ENCODE measurements at regions not wholly inside any gene's neighbourhood (a gene's known extent, or its start where the extent isn't known, plus 50 kb on each side); places are given as distances from the start of the nearest gene placed in this dataset.

DNA sequence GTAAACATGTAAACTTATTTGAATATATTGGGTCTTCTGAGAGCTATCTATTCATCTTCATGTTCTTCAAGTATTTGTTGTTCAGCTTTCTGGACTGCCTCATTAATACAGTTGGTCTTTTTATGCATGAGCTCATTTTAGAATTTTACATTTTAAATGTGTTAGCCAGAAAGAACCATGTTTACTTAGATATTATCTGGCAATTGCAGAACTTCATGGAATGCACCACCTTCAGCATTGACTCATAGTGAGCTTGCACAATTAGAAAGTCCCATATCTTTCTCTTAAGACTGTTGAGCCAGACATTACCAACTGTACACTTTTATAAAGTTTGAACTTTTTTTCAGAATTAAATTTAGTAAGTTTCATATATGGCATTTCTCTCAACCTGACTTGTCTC, 536.7 kb downstream of the RIT2 start:
- POLR2A ChIA-PET (ENCODE audit: unreplicated experiment), result no interaction called here
- Histone ChIP-seq H3K4me2 (ENCODE audit: low read length) (no peak overlapping the region), H3K9me2 (replicated peaks; ENCODE audit: low read length) (no peaks in the 10 kb centered on the region), H3K79me2 (ENCODE audit: low read length) (no peaks in the 10 kb centered on the region), H3K27me3 (ENCODE audit: low read length) (no peaks in the 10 kb centered on the region), H3K36me3 (ENCODE audit: low read depth, low read length) (no peaks in the 10 kb centered on the region), H4K20me1 (ENCODE audit: low read length) (no peaks in the 10 kb centered on the region), H3F3A (ENCODE audit: low read length, unreplicated experiment) (no peaks in the 10 kb centered on the region), H3K9ac (ENCODE audit: low read length) (no peak overlapping the region), H3K4me1 (ENCODE audit: insufficient read depth, low read length) (no peaks in the 10 kb centered on the region), H2AFZ (ENCODE audit: low read length) (no peak overlapping the region), H3K27ac (ENCODE audit: low read length) (no peak overlapping the region), H3K9me3 (ENCODE audit: low read length) (no peaks in the 10 kb centered on the region), H3K4me3 (ENCODE audit: low read length) (no peak overlapping the region)
- TF ChIP-seq EZH2 (IDR thresholded peaks at IDR 0.05; ENCODE audit: low read length, unreplicated experiment) (no peak), EZH2phosphoT487 (IDR thresholded peaks at IDR 0.05; ENCODE audit: borderline replicate concordance, low read length) (no peak)
- TF ChIP-seq, protein P1, sequence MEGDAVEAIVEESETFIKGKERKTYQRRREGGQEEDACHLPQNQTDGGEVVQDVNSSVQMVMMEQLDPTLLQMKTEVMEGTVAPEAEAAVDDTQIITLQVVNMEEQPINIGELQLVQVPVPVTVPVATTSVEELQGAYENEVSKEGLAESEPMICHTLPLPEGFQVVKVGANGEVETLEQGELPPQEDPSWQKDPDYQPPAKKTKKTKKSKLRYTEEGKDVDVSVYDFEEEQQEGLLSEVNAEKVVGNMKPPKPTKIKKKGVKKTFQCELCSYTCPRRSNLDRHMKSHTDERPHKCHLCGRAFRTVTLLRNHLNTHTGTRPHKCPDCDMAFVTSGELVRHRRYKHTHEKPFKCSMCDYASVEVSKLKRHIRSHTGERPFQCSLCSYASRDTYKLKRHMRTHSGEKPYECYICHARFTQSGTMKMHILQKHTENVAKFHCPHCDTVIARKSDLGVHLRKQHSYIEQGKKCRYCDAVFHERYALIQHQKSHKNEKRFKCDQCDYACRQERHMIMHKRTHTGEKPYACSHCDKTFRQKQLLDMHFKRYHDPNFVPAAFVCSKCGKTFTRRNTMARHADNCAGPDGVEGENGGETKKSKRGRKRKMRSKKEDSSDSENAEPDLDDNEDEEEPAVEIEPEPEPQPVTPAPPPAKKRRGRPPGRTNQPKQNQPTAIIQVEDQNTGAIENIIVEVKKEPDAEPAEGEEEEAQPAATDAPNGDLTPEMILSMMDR (conservative IDR thresholded peaks at IDR 0.05; ENCODE audit: low read depth, low read length), result no peak
- DNase-seq (no peak), ATAC-seq (no peak)
- no TSS peak for BruUV-seq (replicated peaks)
- intact Hi-C loops (cut with micrococcal nuclease), result no loop called here
- CTCF ChIA-PET, result no interaction called here

DNA sequence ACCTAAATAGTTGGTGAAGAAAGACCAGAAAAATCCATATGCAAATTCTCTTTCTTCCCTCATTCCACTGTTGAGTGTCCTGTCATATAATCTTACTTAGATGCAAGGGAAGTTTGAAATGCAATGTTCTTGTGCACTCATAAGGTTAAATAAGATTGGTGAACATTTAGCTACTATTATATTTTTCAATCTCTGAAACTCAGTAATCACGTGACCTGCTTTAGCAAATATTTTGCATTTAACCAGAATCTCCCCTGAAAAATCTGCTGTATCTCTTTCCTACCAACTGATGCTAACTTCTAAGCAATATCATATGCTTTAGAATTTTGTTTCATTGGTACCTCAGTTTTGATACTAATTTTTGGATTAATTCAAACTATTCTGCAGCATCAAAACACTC, 533.2 kb downstream of the RIT2 start:
- intact Hi-C loops (cut with micrococcal nuclease), result no loop called here
- DNase-seq, result no peak
- no peaks in the 10 kb centered on the region for H3K36me3 ChIP-seq (ENCODE audit: low read depth, low read length)
- no TSS peak for BruUV-seq (replicated peaks)
- no peak overlapping the region for H3K9ac ChIP-seq (ENCODE audit: low read length)
- no peaks in the 10 kb centered on the region for H3K79me2 ChIP-seq (ENCODE audit: low read length)
- no peak overlapping the region for H3K4me3 ChIP-seq (ENCODE audit: low read length)
- ChIA-PET POLR2A (ENCODE audit: unreplicated experiment) (no interaction called here), CTCF (no interaction called here)
- ATAC-seq, result no peak
- no peaks in the 10 kb centered on the region for H3K4me1 ChIP-seq (ENCODE audit: insufficient read depth, low read length)
- H3K9me2 ChIP-seq (replicated peaks; ENCODE audit: low read length), result no peaks in the 10 kb centered on the region
- no peak overlapping the region for H2AFZ ChIP-seq (ENCODE audit: low read length)
- no peak overlapping the region for H3K27ac ChIP-seq (ENCODE audit: low read length)
- H3F3A ChIP-seq (ENCODE audit: low read length, unreplicated experiment), result no peaks in the 10 kb centered on the region
- no peak overlapping the region for H3K4me2 ChIP-seq (ENCODE audit: low read length)
- H3K9me3 ChIP-seq (ENCODE audit: low read length), result no peaks in the 10 kb centered on the region
- TF ChIP-seq, protein P1 (conservative IDR thresholded peaks at IDR 0.05; ENCODE audit: low read depth, low read length), result no peak
- TF ChIP-seq EZH2phosphoT487 (IDR thresholded peaks at IDR 0.05; ENCODE audit: borderline replicate concordance, low read length), result no peak
- TF ChIP-seq EZH2 (IDR thresholded peaks at IDR 0.05; ENCODE audit: low read length, unreplicated experiment), result no peak
- H3K27me3 ChIP-seq (ENCODE audit: low read length), result no peaks in the 10 kb centered on the region
- no peaks in the 10 kb centered on the region for H4K20me1 ChIP-seq (ENCODE audit: low read length)

DNA sequence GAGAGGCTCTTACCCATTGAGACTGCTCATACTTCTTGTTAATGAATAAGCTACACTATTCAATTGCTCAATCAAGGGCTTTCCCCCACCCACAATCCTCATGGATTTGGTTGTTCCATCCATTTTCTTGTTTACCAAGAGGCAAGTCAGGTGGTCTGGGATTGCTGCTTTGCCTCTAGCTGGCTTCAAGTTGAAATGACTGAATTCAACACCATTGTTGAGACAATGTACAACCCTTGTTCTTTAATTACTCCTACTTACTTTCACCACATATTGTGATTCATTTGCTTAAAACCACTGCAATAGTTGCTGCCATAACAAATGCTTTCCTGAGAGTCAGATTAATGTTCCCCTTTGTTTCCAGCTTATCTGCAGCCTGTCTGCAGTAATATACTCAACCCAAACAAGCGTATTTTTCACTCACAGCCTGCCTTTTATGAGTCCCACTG, 532.2 kb downstream of the RIT2 start:
- Histone ChIP-seq H3K9ac (ENCODE audit: low read length) (no peak overlapping the region), H3K9me3 (ENCODE audit: low read length) (no peaks in the 10 kb centered on the region), H3K4me1 (ENCODE audit: insufficient read depth, low read length) (no peaks in the 10 kb centered on the region), H3K27me3 (ENCODE audit: low read length) (no peaks in the 10 kb centered on the region), H3K27ac (ENCODE audit: low read length) (no peak overlapping the region), H2AFZ (ENCODE audit: low read length) (no peak overlapping the region), H3K36me3 (ENCODE audit: low read depth, low read length) (no peaks in the 10 kb centered on the region), H3K4me2 (ENCODE audit: low read length) (no peak overlapping the region), H3K79me2 (ENCODE audit: low read length) (no peaks in the 10 kb centered on the region), H4K20me1 (ENCODE audit: low read length) (no peaks in the 10 kb centered on the region), H3K9me2 (replicated peaks; ENCODE audit: low read length) (no peaks in the 10 kb centered on the region), H3K4me3 (ENCODE audit: low read length) (no peak overlapping the region), H3F3A (ENCODE audit: low read length, unreplicated experiment) (no peaks in the 10 kb centered on the region)
- POLR2A ChIA-PET (ENCODE audit: unreplicated experiment), result no interaction called here
- TF ChIP-seq EZH2phosphoT487 (IDR thresholded peaks at IDR 0.05; ENCODE audit: borderline replicate concordance, low read length) (no peak), EZH2 (IDR thresholded peaks at IDR 0.05; ENCODE audit: low read length, unreplicated experiment) (no peak)
- TF ChIP-seq, protein P1 (conservative IDR thresholded peaks at IDR 0.05; ENCODE audit: low read depth, low read length), result no peak
- CTCF ChIA-PET, result no interaction called here
- no peak for DNase-seq
- intact Hi-C loops (cut with micrococcal nuclease), result no loop called here
- no TSS peak for BruUV-seq (replicated peaks)
- no peak for ATAC-seq
